Liver (tissue), 7 donors: ENCODE measurements at regions not wholly inside any gene's neighbourhood (a gene's known extent, or its start where the extent isn't known, plus 50 kb on each side); places are given as distances from the start of the nearest gene placed in this dataset.

Experiments used
- DNase-seq: peaks from one replicate; pipeline ENCODE4 v3.0.0-alpha.2; 2017; ENCODE audit warnings: low spot score
- H3K27ac ChIP-seq, 2 donors: one replicate each; pipeline ENCODE4 v1.7.0; 2013; ENCODE audit warnings: inconsistent platforms in 2 of 2, low read length in 2 of 2, control low read depth in 1 of 2, low read depth in 1 of 2, mild to moderate bottlenecking in 1 of 2
- H3K27me3 ChIP-seq, 4 donors: one replicate each; pipeline versions ENCODE4 v1.6.1 to v1.7.0; 2013; ENCODE audit warnings: low read length in 3 of 4, inconsistent platforms in 1 of 4, mild to moderate bottlenecking in 1 of 4, moderate library complexity in 1 of 4; ENCODE audit not compliant: control insufficient read depth in 4 of 4, insufficient read depth in 4 of 4
- H3K36me3 ChIP-seq, 4 donors: one replicate each; pipeline versions ENCODE4 v1.6.1 to v1.7.0; 2013; ENCODE audit warnings: low read length in 3 of 4, mild to moderate bottlenecking in 3 of 4, low read depth in 1 of 4, moderate library complexity in 1 of 4; ENCODE audit not compliant: control insufficient read depth in 4 of 4, insufficient read depth in 3 of 4
- H3K4me1 ChIP-seq, 4 donors: one replicate each; pipeline versions ENCODE4 v1.6.1 to v1.7.0; 2013; ENCODE audit warnings: low read length in 3 of 4, mild to moderate bottlenecking in 3 of 4, moderate library complexity in 1 of 4; ENCODE audit not compliant: control insufficient read depth in 4 of 4, insufficient read depth in 4 of 4
- H3K4me3 ChIP-seq, 3 donors: one replicate each; pipeline versions ENCODE4 v1.6.1 to v1.7.0; 2013; ENCODE audit warnings: low read length in 3 of 3, control low read depth in 1 of 3, low read depth in 1 of 3, mild to moderate bottlenecking in 1 of 3
- H3K9ac ChIP-seq, 2 donors: one replicate each; pipeline ENCODE4 v1.7.0; 2013; ENCODE audit warnings: low read length in 2 of 2, mild to moderate bottlenecking in 2 of 2, moderate library complexity in 2 of 2, control low read depth in 1 of 2, low read depth in 1 of 2
- H3K9me3 ChIP-seq, 4 donors: one replicate each; pipeline versions ENCODE4 v1.6.1 to v1.7.0; 2013; ENCODE audit warnings: low read length in 3 of 4; ENCODE audit not compliant: control insufficient read depth in 4 of 4
- ATF3 ChIP-seq: IDR thresholded peaks from 2 replicates; pipeline ENCODE4 v1.6.1; 2016; ENCODE audit warnings: antibody characterized with exemption
- EGR1 ChIP-seq, 2 donors: IDR thresholded peaks; 2 replicates each; pipeline ENCODE4 v1.6.1; 2016 to 2018; ENCODE audit warnings: antibody characterized with exemption in 2 of 2, low read depth in 2 of 2
- FOXA1 ChIP-seq: IDR thresholded peaks from 2 replicates; pipeline ENCODE4 v1.6.1; 2016; ENCODE audit warnings: antibody characterized with exemption
- GABPA ChIP-seq, 2 donors: IDR thresholded peaks in 1 of 2; conservative IDR thresholded peaks in 1 of 2; 2 replicates each; pipeline ENCODE4 v1.6.1; 2016; ENCODE audit warnings: antibody characterized with exemption in 2 of 2, mild to moderate bottlenecking in 1 of 2, moderate library complexity in 1 of 2
- HNF4A ChIP-seq, 2 donors: conservative IDR thresholded peaks; 2 replicates each; pipeline ENCODE4 v1.6.1; 2016; ENCODE audit warnings: antibody characterized with exemption in 2 of 2, mild to moderate bottlenecking in 2 of 2
- HNF4G ChIP-seq: IDR thresholded peaks from 2 replicates; pipeline ENCODE4 v1.6.1; 2016; ENCODE audit warnings: antibody characterized with exemption
- MAX ChIP-seq: IDR thresholded peaks from 2 replicates; pipeline ENCODE4 v1.6.1; 2016; ENCODE audit warnings: antibody characterized with exemption
- NR2F2 ChIP-seq: IDR thresholded peaks from 2 replicates; pipeline ENCODE4 v1.6.1; 2016; ENCODE audit warnings: antibody characterized with exemption
- RAD21 ChIP-seq, 2 donors: IDR thresholded peaks; 2 replicates each; pipeline ENCODE4 v1.6.1; 2016; ENCODE audit warnings: antibody characterized with exemption in 2 of 2, mild to moderate bottlenecking in 2 of 2
- REST ChIP-seq: IDR thresholded peaks from 2 replicates; pipeline ENCODE4 v1.6.1; 2016; ENCODE audit warnings: antibody characterized with exemption, mild to moderate bottlenecking
- RXRA ChIP-seq, 2 donors: IDR thresholded peaks; 2 replicates each; pipeline ENCODE4 v1.6.1; 2017 to 2018; ENCODE audit warnings: antibody characterized with exemption in 2 of 2, mild to moderate bottlenecking in 1 of 2
- SP1 ChIP-seq: IDR thresholded peaks from 2 replicates; pipeline ENCODE4 v1.6.1; 2018; ENCODE audit warnings: antibody characterized with exemption, mild to moderate bottlenecking
- TAF1 ChIP-seq: conservative IDR thresholded peaks from 2 replicates; pipeline ENCODE4 v1.6.1; 2016; ENCODE audit warnings: antibody characterized with exemption, mild to moderate bottlenecking
- YY1 ChIP-seq: IDR thresholded peaks from 2 replicates; pipeline ENCODE4 v1.6.1; 2016; ENCODE audit warnings: antibody characterized with exemption, mild to moderate bottlenecking
- ZBTB33 ChIP-seq: IDR thresholded peaks from 2 replicates; pipeline ENCODE4 v1.6.1; 2016; ENCODE audit warnings: antibody characterized with exemption
- whole genome bisulfite sequencing: extraction: QIAGEN DNeasy Blood & Tissue Kit; methylation state at CpG from one replicate; pipeline ENCODE4 v1.1.7; 2013; 5-methylcytosine and 5-hydroxymethylcytosine counted together
- donor health status: healthy.
- donor health status: healthy.
- donor health status: healthy.
- donor health status: healthy.

GRCh38 chr6:120774275-120774674, 560.0 kb downstream of the TBC1D32 start:
- WGBS = 35% methylated on average over 1 of the region's 1 CpG
- Histone ChIP-seq H3K36me3 (no peaks in the 10 kb centered on the region), H3K9ac (no peak overlapping the region), H3K4me3 (no peak overlapping the region), H3K9me3 (peaks cover 0 to 4% (median 0%) of the 10 kb centered on the region in 4 donors), H3K4me1 (no peaks in the 10 kb centered on the region), H3K27ac (no peak overlapping the region), H3K27me3 (no peaks in the 10 kb centered on the region)
- no peak for DNase-seq
- no peak for TF ChIP-seq YY1
- TF ChIP-seq GABPA (IDR thresholded peaks at IDR 0.05 in 1 of 2, conservative IDR thresholded peaks at IDR 0.05 in 1 of 2) = no peak
- no peak for TF ChIP-seq MAX
- TF ChIP-seq NR2F2 = no peak
- TF ChIP-seq TAF1 = no peak
- TF ChIP-seq ATF3 = no peak
- no peak for TF ChIP-seq ZBTB33
- no peak for TF ChIP-seq EGR1 (IDR thresholded peaks at IDR 0.05; ENCODE audit: low read depth in 2 of 2)
- TF ChIP-seq RAD21 (IDR thresholded peaks at IDR 0.05) = no peak
- TF ChIP-seq REST = no peak

- no peaks in the 10 kb centered on the region for H3K9me3 ChIP-seq
- H3K27me3 ChIP-seq = no peaks in the 10 kb centered on the region
- 85% methylated on average over 4 of the region's 4 CpGs for WGBS
- H3K4me3 ChIP-seq = no peak overlapping the region
- H3K4me1 ChIP-seq = no peaks in the 10 kb centered on the region
- TF ChIP-seq RXRA (IDR thresholded peaks at IDR 0.05) (no peak), REST (no peak), FOXA1 (no peak), HNF4A (conservative IDR thresholded peaks at IDR 0.05) (no peak), SP1 (no peak), EGR1 (IDR thresholded peaks at IDR 0.05; ENCODE audit: low read depth in 2 of 2) (no peak), HNF4G (no peak), RAD21 (IDR thresholded peaks at IDR 0.05) (no peak), GABPA (IDR thresholded peaks at IDR 0.05 in 1 of 2, conservative IDR thresholded peaks at IDR 0.05 in 1 of 2) (no peak), NR2F2 (no peak), TAF1 (no peak)
- no peak overlapping the region for H3K27ac ChIP-seq
- no peak for DNase-seq
- no peak overlapping the region for H3K9ac ChIP-seq
- no peaks in the 10 kb centered on the region for H3K36me3 ChIP-seq
Measured at GRCh38 chr6:120771019-120771418, 563.3 kb downstream of the TBC1D32 start.
